Stomach (tissue), 4 donors: ENCODE measurements at regions not wholly inside any gene's neighbourhood (a gene's known extent, or its start where the extent isn't known, plus 50 kb on each side); places are given as distances from the start of the nearest gene placed in this dataset.

Experiments used
- EP300 ChIP-seq: sonication (generic); formaldehyde crosslinking; IDR thresholded peaks from one replicate; pipeline ENCODE4 v1.6.1; 2017; ENCODE audit warnings: antibody characterized with exemption
- POLR2A ChIP-seq, 4 donors: fragments of 450-650 bp; IDR thresholded peaks; one replicate each; pipeline ENCODE4 v1.6.1; 2016; ENCODE audit warnings: antibody characterized with exemption in 4 of 4, control low read depth in 2 of 4, mild to moderate bottlenecking in 1 of 4, moderate library complexity in 1 of 4
- POLR2AphosphoS5 ChIP-seq, 3 donors: sonication (generic); formaldehyde crosslinking; IDR thresholded peaks; one replicate each; pipeline ENCODE4 v1.6.1; 2016; ENCODE audit warnings: antibody characterized with exemption in 3 of 3
- TF ChIP-seq, protein P1 (sequence below), 7 experiments: fragments of 450-650 bp in 4 of 7; fragments of 200-600 bp in 3 of 7; sonication (generic) in 3 of 7; IDR thresholded peaks; one replicate each; pipeline ENCODE4 v1.5.1; 2016 to 2019; ENCODE audit warnings: antibody characterized with exemption in 7 of 7, control low read depth in 2 of 7, mild to moderate bottlenecking in 1 of 7

DNA sequence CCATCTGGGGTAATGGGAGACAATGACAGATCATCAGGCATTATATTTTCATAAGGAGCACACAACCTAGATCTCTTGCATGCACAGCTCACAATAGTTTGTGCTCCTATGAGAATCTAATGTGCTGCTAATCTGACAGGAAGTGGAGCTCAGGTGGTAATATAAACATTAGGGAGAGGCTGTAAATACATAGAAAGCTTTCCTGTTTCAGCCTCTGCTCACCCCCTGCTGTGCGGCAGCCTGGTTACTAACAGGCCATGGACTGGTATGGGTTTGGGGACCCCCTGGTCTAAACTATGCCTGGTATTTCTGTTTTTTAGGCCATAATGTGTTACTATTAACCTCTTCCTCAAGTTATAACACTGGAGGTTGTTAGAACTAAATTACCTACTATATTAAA is 1373.7 kb downstream of the LRFN5 start:
- TF ChIP-seq, protein P1, sequence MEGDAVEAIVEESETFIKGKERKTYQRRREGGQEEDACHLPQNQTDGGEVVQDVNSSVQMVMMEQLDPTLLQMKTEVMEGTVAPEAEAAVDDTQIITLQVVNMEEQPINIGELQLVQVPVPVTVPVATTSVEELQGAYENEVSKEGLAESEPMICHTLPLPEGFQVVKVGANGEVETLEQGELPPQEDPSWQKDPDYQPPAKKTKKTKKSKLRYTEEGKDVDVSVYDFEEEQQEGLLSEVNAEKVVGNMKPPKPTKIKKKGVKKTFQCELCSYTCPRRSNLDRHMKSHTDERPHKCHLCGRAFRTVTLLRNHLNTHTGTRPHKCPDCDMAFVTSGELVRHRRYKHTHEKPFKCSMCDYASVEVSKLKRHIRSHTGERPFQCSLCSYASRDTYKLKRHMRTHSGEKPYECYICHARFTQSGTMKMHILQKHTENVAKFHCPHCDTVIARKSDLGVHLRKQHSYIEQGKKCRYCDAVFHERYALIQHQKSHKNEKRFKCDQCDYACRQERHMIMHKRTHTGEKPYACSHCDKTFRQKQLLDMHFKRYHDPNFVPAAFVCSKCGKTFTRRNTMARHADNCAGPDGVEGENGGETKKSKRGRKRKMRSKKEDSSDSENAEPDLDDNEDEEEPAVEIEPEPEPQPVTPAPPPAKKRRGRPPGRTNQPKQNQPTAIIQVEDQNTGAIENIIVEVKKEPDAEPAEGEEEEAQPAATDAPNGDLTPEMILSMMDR (IDR thresholded peaks at IDR 0.05), result no peak
- TF ChIP-seq POLR2AphosphoS5 (IDR thresholded peaks at IDR 0.05) (no peak), POLR2A (IDR thresholded peaks at IDR 0.05) (no peak), EP300 (no peak)
